ENCODE measurements at regions not wholly inside any gene's neighbourhood (a gene's known extent, or its start where the extent isn't known, plus 50 kb on each side); places are given as distances from the start of the nearest gene placed in this dataset.

DNA sequence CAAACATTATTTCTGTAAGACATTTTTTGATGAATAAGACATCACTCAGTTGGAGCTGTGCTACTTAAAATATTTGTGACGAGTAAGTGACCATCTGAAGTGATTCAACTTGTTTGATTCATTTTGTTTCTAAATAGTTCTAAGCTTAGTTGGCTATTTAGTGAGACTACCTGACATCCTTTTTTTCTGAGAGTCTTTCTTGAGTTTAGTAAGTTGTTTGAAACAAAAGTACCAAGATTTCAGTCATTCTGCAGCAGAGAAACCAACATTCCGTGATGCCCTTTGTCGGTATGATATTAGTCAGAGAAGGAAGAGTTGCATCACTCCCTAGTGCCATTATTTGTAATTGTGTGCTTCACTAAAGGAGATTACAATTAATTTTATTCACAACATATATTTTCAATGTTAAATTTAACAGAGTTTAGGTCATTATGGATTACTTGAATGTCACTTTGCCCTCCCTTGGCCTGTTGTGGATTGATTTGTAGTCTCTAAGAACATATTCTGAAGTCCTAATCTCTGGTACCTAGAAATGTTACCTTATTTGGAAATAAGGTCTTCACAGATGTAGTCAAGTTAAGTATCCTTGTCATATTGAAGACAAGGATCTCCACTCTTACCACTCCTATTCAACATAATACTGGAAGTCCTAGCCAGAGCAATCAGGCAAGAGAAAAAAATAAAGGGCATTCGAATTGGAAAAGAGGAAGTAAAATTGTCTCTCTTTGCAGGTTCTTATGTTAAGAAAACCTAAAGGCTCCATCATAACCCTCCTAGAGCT lies 212.2 kb downstream of the PCSK1 start:
- H3K9me3 Mint-ChIP-seq, result peaks cover 0 to 10% (median 5%) of the 10 kb centered on the region in 7 donors
- 80% methylated on average over 1 of the region's 4 CpGs for WGBS (ENCODE audit: insufficient coverage)

DNA sequence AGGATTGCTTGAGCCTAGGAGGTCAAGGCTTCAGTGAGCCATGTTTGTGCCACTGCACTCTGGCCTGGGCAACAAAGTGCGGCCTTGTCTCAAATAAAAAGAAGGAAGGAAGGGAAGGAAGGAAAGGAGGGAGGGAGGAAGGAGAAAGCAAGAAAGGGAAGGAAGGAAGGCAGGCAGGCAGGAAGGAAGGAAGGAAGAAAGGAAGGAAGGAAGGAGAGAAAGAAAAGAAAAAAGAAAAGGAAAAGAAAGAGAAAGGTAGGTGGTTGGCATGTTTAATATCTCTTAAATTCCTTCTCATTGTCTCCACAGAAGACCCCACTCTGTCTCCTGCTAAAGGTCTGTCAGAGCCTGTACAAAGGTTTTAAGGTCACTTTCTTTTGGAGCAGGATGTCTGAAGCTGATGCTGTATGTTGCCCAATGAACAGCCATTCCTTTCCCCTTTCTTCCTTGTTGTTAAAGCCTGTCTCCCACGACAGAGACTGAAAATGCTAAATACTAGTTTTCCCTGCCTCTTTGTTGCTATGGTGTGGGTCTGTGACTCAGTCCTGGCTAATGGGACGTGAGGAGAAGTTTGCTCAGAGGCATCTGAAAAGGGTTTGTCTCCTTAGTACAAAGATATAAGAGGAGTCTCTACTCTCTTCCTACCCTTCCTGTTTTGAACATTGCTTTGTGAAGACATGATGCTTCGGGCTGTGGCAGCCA lies 213.3 kb downstream of the PCSK1 start:
- DNase-seq, result no peak
- Histone ChIP-seq H4K20me1 (ENCODE audit: insufficient read depth, low read length) (no peaks in the 10 kb centered on the region), H3K4me1 (ENCODE audit: control insufficient read depth in 1 of 2, insufficient read depth in 2 of 2, low read length in 2 of 2) (peaks cover 8 to 9% of the 10 kb centered on the region in 2 donors), H2AFZ (ENCODE audit: insufficient read depth, low read depth, low read length, poor library complexity, severe bottlenecking) (no peak overlapping the region), H3K9ac (ENCODE audit: insufficient read depth, low read length, poor library complexity, severe bottlenecking) (no peak overlapping the region), H3K79me2 (ENCODE audit: insufficient read depth, low read length) (no peaks in the 10 kb centered on the region), H3K27me3 (ENCODE audit: control insufficient read depth in 2 of 2, insufficient read depth in 2 of 2, low read length in 2 of 2) (no peaks in the 10 kb centered on the region), H3K4me3 (replicated peaks in 1 of 3; ENCODE audit: low read depth in 2 of 3, low read length in 3 of 3) (no peak overlapping the region), H3K27ac (ENCODE audit: low read depth in 1 of 2, low read length in 2 of 2) (no peak overlapping the region), H3K9me3 (replicated peaks in 1 of 2; ENCODE audit: control insufficient read depth in 1 of 2, insufficient read depth in 1 of 2, low read length in 2 of 2) (no peaks in the 10 kb centered on the region), H3K4me2 (replicated peaks; ENCODE audit: extremely low read depth, low read length, poor library complexity, severe bottlenecking) (no peak overlapping the region), H3K36me3 (replicated peaks in 1 of 2; ENCODE audit: control insufficient read depth in 1 of 2, insufficient read depth in 2 of 2, low read length in 2 of 2) (no peaks in the 10 kb centered on the region)
- H3K4me3 Mint-ChIP-seq, result no peak overlapping the region
- 91% methylated on average over 1 of the region's 4 CpGs for WGBS (ENCODE audit: insufficient coverage)
- TF ChIP-seq, protein P1, sequence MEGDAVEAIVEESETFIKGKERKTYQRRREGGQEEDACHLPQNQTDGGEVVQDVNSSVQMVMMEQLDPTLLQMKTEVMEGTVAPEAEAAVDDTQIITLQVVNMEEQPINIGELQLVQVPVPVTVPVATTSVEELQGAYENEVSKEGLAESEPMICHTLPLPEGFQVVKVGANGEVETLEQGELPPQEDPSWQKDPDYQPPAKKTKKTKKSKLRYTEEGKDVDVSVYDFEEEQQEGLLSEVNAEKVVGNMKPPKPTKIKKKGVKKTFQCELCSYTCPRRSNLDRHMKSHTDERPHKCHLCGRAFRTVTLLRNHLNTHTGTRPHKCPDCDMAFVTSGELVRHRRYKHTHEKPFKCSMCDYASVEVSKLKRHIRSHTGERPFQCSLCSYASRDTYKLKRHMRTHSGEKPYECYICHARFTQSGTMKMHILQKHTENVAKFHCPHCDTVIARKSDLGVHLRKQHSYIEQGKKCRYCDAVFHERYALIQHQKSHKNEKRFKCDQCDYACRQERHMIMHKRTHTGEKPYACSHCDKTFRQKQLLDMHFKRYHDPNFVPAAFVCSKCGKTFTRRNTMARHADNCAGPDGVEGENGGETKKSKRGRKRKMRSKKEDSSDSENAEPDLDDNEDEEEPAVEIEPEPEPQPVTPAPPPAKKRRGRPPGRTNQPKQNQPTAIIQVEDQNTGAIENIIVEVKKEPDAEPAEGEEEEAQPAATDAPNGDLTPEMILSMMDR (IDR thresholded peaks at IDR 0.05), result no peak
- H3K36me3 Mint-ChIP-seq, result no peaks in the 10 kb centered on the region
- H3K4me1 Mint-ChIP-seq, result peaks cover 5% of the 10 kb centered on the region
- peak overlapping the region in 1 of 7 donors; percentile 51 for H3K27ac Mint-ChIP-seq
- peaks cover 0 to 10% (median 5%) of the 10 kb centered on the region in 7 donors for H3K9me3 Mint-ChIP-seq
- no peaks in the 10 kb centered on the region for H3K27me3 Mint-ChIP-seq (ENCODE audit: low read depth in 3 of 3)
- intact Hi-C loops (cut with micrococcal nuclease), result no loop called here

More for the DNA sequence above, 212.2 kb downstream of the PCSK1 start:
- TF ChIP-seq, protein P1 (IDR thresholded peaks at IDR 0.05), result no peak
- Mint-ChIP-seq H3K4me1 (no peaks in the 10 kb centered on the region), H3K27ac (no peak overlapping the region), H3K36me3 (no peaks in the 10 kb centered on the region), H3K4me3 (no peak overlapping the region), H3K27me3 (ENCODE audit: low read depth in 3 of 3) (no peaks in the 10 kb centered on the region)
- Histone ChIP-seq H3K79me2 (ENCODE audit: insufficient read depth, low read length) (no peaks in the 10 kb centered on the region), H3K4me2 (replicated peaks; ENCODE audit: extremely low read depth, low read length, poor library complexity, severe bottlenecking) (no peak overlapping the region), H3K4me1 (ENCODE audit: control insufficient read depth in 1 of 2, insufficient read depth in 2 of 2, low read length in 2 of 2) (no peaks in the 10 kb centered on the region), H2AFZ (ENCODE audit: insufficient read depth, low read depth, low read length, poor library complexity, severe bottlenecking) (no peak overlapping the region), H3K27me3 (ENCODE audit: control insufficient read depth in 2 of 2, insufficient read depth in 2 of 2, low read length in 2 of 2) (no peaks in the 10 kb centered on the region), H3K9me3 (replicated peaks in 1 of 2; ENCODE audit: control insufficient read depth in 1 of 2, insufficient read depth in 1 of 2, low read length in 2 of 2) (no peaks in the 10 kb centered on the region), H3K36me3 (replicated peaks in 1 of 2; ENCODE audit: control insufficient read depth in 1 of 2, insufficient read depth in 2 of 2, low read length in 2 of 2) (no peaks in the 10 kb centered on the region), H3K27ac (ENCODE audit: low read depth in 1 of 2, low read length in 2 of 2) (no peak overlapping the region), H4K20me1 (ENCODE audit: insufficient read depth, low read length) (no peaks in the 10 kb centered on the region), H3K4me3 (replicated peaks in 1 of 3; ENCODE audit: low read depth in 2 of 3, low read length in 3 of 3) (no peak overlapping the region), H3K9ac (ENCODE audit: insufficient read depth, low read length, poor library complexity, severe bottlenecking) (no peak overlapping the region)
- no peak for DNase-seq
- intact Hi-C loops (cut with micrococcal nuclease), result no loop called here
